Stimulated activated CD4-positive, alpha-beta T cell treated with anti-CD3 and anti-CD28 coated beads, Interleukin-2, amount 100 ng/mL, for 48 hours (primary cell): ENCODE measurements at regions not wholly inside any gene's neighbourhood (a gene's known extent, or its start where the extent isn't known, plus 50 kb on each side); places are given as distances from the start of the nearest gene placed in this dataset.

Experiments used
- DNase-seq, 2 donors: peaks; one replicate each; pipeline ENCODE4 v3.0.0-alpha.2; 2020

DNA sequence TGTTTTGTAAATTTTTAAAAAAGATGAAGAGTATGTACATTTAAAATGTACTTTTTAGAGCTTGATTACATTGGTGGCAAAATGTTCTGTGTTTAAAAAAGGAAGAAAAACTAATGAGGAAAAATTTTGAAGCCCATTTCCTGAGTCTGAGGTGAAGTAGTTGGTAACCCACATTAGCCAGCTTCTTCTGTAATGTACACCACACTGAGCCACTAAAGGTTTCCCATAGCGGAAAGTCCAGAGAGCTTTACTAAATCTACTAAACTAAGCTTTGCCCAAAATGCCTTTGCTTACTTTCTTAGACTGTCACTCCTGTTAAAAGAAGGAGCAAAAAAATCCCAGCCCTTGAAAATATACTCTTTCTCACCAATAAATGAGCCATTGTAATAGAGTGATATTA lies 804.8 kb upstream of the ZEB2 start:
- no peak for DNase-seq

- DNase-seq = no peak
These were observed 803.6 kb upstream of the ZEB2 start for GRCh38 chr2:145323512-145323911.

DNA sequence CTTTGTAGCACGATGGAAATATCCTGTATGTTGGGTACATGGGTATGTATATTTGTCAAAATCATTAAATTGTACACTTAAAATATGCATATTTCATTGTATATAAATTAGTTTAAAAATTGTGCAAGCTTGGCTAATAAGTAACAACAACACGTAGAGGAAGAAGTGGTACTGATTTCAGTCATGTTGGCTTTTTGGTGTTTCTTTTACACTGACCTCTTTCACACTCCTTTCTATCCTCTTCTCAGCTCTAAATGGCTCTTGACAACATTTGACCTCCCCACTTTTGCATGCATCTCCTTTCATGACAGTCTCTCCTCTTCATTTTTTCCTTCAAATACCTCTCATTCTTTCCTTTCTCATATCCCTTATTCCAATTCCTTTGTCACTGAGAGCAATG lies 801.4 kb upstream of the ZEB2 start:
- no peak for DNase-seq

GRCh38 chr2:145316496-145316895 lies 796.6 kb upstream of the ZEB2 start:
- no peak for DNase-seq

GRCh38 chr2:145315053-145315452 lies 795.1 kb upstream of the ZEB2 start:
- DNase-seq = no peak

GRCh38 chr2:145314119-145314633 lies 794.3 kb upstream of the ZEB2 start:
- DNase-seq = no peak

DNA sequence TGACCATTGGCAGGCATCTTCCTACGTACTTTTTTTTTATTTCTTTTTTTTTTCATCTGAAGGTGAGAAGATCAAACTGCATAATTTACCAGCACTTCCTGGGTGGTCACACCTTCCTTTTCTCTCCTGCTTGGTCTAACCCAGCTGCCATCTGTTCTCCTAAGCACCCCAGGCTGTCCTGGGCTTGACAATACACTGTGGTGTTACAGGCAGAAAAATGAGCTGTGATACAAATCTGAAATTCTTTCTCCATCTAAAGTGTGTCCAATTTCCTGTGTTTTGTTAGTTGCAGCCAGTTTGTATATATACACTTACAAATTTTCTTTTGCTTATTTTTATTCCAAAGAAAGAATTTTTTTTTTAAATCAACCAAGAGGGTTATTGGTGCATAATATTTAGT lies 786.0 kb upstream of the ZEB2 start:
- no peak for DNase-seq

GRCh38 chr2:145304501-145304900 lies 784.6 kb upstream of the ZEB2 start:
- DNase-seq = no peak

DNA sequence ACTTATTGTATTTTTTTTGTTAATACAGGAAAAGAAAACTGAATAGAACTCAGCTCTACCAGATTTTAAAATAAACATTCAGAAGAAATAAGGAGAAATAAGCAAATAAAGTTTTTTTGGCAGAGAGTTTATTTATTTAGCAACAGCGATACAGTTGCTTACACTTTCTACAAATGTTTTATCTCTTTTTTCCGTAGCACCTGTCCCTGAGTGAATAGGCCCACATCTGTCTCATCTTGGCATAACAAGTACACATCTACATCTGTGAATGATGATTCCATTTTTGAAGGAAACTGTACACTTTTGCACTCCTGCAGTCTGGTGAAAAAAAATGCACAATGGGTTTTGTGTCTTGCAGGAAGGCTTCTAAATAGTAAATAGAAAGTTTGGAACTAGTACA lies 783.6 kb upstream of the ZEB2 start:
- no peak for DNase-seq

DNA sequence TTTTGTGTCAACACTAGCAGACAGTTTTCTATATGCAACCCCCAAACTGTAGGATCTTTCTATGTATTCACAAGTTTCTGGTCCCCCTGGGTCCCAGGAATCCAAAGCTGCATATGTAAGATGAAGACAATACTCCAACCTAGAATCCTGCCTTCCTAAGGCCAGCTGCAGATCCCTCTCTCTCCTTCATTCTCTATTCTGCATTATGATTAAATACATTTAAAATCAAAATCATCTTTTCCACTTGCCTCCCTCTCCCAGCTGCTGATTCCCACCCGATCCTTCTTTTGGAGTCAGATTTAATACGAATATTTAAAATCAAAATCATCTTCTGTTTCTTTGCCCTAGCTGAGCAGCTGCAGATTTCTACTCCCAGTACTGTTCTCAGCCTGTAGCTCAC lies 783.0 kb upstream of the ZEB2 start:
- DNase-seq = no peak

- no peak for DNase-seq
These were observed 782.5 kb upstream of the ZEB2 start for GRCh38 chr2:145302451-145302850.

DNA sequence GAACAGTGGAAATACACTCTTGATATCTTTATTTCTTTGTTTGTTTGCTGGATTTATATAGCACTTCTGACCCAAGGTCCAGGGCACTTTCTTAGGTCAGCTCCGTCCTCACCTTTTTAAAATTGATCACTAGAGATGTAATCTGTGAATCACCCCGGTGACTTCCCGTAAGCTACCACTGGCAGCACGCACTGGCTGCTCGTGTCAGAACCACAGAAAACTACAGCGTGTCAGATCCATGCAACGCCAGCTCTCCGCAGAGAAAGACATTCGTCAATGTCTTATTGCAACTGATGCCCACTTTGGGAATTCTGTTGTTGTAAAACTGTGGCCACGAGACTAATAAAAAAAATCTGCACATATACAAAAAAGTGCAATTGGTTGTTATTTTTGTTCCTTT lies 779.4 kb upstream of the ZEB2 start:
- no peak for DNase-seq

DNA sequence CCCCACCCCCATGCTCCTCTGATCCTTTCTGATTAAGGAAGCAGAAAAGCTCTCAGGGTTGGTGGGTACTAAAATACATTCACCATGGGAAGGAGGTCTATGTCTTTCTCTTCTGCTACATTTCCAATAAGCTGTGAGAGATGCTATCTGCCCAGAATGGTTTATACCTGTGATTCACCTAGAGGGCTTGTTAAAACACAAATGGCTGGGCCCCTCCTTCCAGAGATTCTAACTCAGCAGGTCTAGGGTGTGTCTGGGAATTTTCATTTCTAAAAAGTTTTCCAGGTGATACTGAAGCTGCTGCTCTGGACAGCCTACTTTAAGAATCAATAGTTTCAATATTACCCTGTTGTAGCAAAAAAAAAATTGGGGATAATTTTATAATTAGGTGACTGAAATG lies 772.2 kb upstream of the ZEB2 start:
- DNase-seq = no peak

GRCh38 chr2:145290986-145291385 lies 771.1 kb upstream of the ZEB2 start:
- DNase-seq = no peak

- no peak for DNase-seq
These were observed 770.0 kb upstream of the ZEB2 start for GRCh38 chr2:145289946-145290345.

DNA sequence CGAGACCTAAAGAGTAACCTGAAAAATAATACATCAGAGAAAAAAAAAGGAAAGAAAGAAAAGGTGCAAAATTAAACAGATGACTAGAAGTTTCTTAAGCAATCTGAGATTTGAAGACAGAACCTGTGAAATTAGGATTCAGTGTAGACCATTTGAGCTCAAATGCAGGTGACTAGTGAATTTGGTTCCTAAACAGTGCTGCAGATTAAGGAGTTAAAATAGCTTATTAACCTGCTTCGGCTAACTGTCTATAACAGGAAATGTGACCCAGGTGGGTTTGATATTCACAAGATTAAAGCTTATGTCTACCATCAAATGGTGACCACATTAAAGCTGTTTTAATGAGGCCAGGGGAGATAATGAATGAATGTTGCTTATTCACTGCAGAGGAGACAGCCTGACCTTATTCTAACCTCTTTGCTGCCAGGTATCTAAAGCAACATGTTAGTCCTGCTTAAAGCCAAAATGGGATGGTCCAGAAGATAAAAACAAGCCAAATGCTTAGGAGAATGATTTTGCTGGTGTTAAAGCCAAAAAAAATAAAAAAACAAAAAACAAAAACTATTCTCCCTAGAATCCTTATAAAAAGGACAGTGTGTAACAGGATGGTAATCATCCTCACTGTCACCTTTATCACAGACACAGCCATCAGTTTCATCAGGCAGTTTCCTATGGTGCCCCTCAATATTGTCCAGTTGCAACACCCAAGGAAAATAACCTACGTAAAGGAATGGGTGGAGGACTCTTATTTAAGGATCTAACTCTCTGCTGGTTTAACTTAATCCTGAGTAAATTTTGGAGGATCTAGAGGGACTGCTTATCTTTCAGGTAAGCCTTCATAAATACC lies 769.0 kb upstream of the ZEB2 start:
- DNase-seq = no peak

DNA sequence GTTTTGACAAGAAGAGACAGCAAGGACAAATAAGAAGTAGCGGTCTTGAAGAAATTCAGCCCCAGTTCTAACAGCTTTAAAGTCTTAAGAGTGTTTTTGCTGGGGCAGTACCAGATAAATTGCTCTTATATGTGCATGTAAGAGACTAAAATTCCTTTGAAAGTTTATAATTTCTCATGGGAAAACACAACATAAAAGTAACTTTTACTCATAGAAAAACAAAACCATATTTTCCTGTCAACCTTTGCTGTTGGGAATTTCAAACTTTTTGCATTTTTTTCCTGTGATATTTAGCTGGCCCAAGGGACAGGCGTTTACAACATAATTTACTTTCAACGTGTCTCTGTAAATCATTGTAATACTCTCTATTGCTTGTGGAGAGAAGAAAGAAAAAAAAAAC lies 767.8 kb upstream of the ZEB2 start:
- no peak for DNase-seq

GRCh38 chr2:145286716-145287275 lies 766.9 kb upstream of the ZEB2 start:
- DNase-seq = no peak

DNA sequence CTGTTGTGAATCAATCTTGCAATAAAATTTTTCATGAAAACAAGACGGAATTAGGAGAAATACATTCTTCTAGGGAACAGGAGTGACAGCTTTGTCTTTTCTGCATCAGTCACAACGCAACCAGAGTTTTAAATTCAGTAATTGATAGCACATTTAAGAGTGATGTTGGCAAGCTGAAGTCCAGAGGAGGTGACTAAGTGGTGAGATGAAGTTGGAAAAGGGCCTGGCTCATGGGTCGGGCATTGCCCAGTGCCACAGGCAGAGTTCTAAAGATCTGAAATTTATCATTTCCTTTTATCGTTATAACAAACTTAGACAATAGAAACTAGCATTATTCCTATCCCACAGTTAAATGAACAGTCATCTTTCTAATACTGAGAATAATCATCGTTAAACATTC lies 764.6 kb upstream of the ZEB2 start:
- DNase-seq = no peak

- DNase-seq = no peak
These were observed 763.2 kb upstream of the ZEB2 start for GRCh38 chr2:145283131-145283530.

- DNase-seq = no peak
These were observed 758.0 kb upstream of the ZEB2 start for GRCh38 chr2:145277922-145278321.

GRCh38 chr2:145273840-145274239 lies 753.9 kb upstream of the ZEB2 start:
- DNase-seq = no peak

DNA sequence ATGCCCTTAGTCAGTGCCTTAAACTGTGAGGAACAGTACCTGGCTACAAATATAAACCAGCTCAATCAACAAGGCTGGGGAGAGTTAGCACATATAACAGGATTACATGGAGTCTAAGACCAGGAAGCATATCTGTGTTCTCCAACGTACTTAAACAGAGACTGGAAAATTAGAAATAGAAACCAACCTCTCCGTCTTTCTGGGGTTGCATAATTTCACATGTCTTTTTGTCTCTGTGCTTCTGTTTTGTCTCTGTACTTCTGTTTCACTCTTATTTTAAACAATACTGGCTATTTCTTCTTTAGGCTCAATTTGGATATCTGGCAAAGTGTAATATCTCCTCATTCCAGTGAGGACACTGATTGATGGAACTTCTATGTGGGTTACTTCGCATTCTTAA lies 749.0 kb upstream of the ZEB2 start:
- no peak for DNase-seq

- no peak for DNase-seq
These were observed 747.5 kb upstream of the ZEB2 start for GRCh38 chr2:145267451-145267850.

DNA sequence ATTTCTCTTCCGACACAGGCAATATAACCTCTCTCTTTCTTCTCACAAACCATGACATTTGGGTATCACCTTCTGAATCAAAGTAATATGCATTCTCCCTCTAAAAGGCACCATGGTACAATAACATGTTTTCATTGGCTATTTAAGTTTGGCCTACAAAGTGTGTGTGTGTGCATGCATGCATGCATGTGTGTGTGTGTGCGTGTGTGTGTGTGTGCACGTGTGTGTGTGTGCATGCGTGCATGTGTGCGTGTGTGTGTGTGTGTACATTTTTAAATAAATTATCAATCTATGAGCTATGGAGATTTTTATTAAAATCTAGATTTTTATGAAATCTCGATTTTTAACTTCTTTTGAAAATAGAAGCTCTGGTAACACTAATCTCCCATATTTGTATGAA lies 745.3 kb upstream of the ZEB2 start:
- DNase-seq = no peak
